Gastroesophageal sphincter (tissue), 3 donors: ENCODE measurements at regions not wholly inside any gene's neighbourhood (a gene's known extent, or its start where the extent isn't known, plus 50 kb on each side); places are given as distances from the start of the nearest gene placed in this dataset.

Experiments
- CTCF ChIP-seq, 4 experiments: fragments of 200-600 bp in 2 of 4; fragments of 450-650 bp in 2 of 4; sonication (generic) in 1 of 4; IDR thresholded peaks; one replicate each; pipeline ENCODE4 v1.5.1; 2017 to 2019; ENCODE audit warnings: antibody characterized with exemption in 4 of 4, mild to moderate bottlenecking in 2 of 4, moderate library complexity in 2 of 4
- POLR2A ChIP-seq, 2 donors: fragments of 450-650 bp; IDR thresholded peaks; one replicate each; pipeline ENCODE4 v1.6.1; 2017; ENCODE audit warnings: antibody characterized with exemption in 2 of 2, mild to moderate bottlenecking in 2 of 2, moderate library complexity in 1 of 2
- POLR2AphosphoS5 ChIP-seq: sonication (generic); formaldehyde crosslinking; IDR thresholded peaks from one replicate; pipeline ENCODE4 v1.6.1; 2017; ENCODE audit warnings: antibody characterized with exemption

GRCh38 chr16:62954144-62955032 is 918.1 kb upstream of the CDH8 start:
- no peak for TF ChIP-seq CTCF (IDR thresholded peaks at IDR 0.05)
- no peak for TF ChIP-seq POLR2AphosphoS5
- TF ChIP-seq POLR2A (IDR thresholded peaks at IDR 0.05), result no peak
